SU-DHL-6 (cell line): ENCODE measurements at regions not wholly inside any gene's neighbourhood (a gene's known extent, or its start where the extent isn't known, plus 50 kb on each side); places are given as distances from the start of the nearest gene placed in this dataset.

Experiments
- H2AFZ ChIP-seq: fragments of 200-600 bp; sonication (generic); 2 replicates; pipeline ENCODE4 v1.6.1; 2014; ENCODE audit warnings: low read depth, mild to moderate bottlenecking, moderate library complexity, mixed read lengths, antibody characterized with exemption, low read length; ENCODE audit not compliant: severe bottlenecking
- H3F3A ChIP-seq: fragments of 200-600 bp; shearing (Covaris generic); 2 replicates; pipeline ENCODE4 v1.6.0; 2016; ENCODE audit warnings: antibody characterized with exemption, mild to moderate bottlenecking; ENCODE audit not compliant: insufficient read depth
- H3K27ac ChIP-seq: fragments of 200-600 bp; sonication (generic); 2 replicates; pipeline ENCODE4 v1.5.1; 2016; ENCODE audit warnings: low read depth, mild to moderate bottlenecking, low read length, moderate library complexity, mixed read lengths
- H3K27me3 ChIP-seq: fragments of 200-600 bp; sonication (generic), shearing (Covaris generic); 2 replicates; pipeline ENCODE4 v1.6.0; 2014; ENCODE audit warnings: mild to moderate bottlenecking, low read length
- H3K36me3 ChIP-seq: fragments of 200-600 bp; sonication (generic); 2 replicates; pipeline ENCODE4 v1.6.1; 2014; ENCODE audit warnings: mild to moderate bottlenecking, low read length, mixed read lengths
- H3K4me2 ChIP-seq: fragments of 300-600, 200-600 bp; shearing (Covaris generic), sonication (generic); 2 replicates; pipeline ENCODE4 v1.6.0; 2014; ENCODE audit warnings: low read length, low read depth, mild to moderate bottlenecking; ENCODE audit not compliant: poor library complexity, severe bottlenecking
- H3K4me3 ChIP-seq: fragments of 200-600 bp; sonication (generic); 2 replicates; pipeline ENCODE4 v1.5.1; 2014; ENCODE audit warnings: antibody characterized with exemption, low read length, mild to moderate bottlenecking, mixed read lengths; ENCODE audit not compliant: insufficient read depth, poor library complexity, severe bottlenecking
- H3K79me2 ChIP-seq: fragments of 200-600 bp; sonication (generic); 2 replicates; pipeline ENCODE4 v1.6.1; 2014; ENCODE audit warnings: mild to moderate bottlenecking, low read length, moderate library complexity; ENCODE audit not compliant: insufficient read depth
- H3K9ac ChIP-seq: fragments of 200-600 bp; sonication (generic); 2 replicates; pipeline ENCODE4 v1.7.0; 2014; ENCODE audit warnings: mild to moderate bottlenecking, low read length
- H3K9me2 ChIP-seq: fragments of 200-600 bp; sonication (generic); replicated peaks from 2 replicates; pipeline ENCODE4 v1.6.1; 2014; ENCODE audit warnings: low read length; ENCODE audit not compliant: insufficient read depth
- H3K9me3 ChIP-seq: fragments of 200-600 bp; sonication (generic); 2 replicates; pipeline ENCODE4 v1.6.1; 2014; ENCODE audit warnings: low read length, mixed read lengths; ENCODE audit not compliant: insufficient read depth
- H4K20me1 ChIP-seq: fragments of 200-600 bp; sonication (generic); 2 replicates; pipeline ENCODE4 v1.6.1; 2014; ENCODE audit warnings: low read depth, mild to moderate bottlenecking, antibody characterized with exemption, low read length, moderate library complexity, mixed read lengths
- CTCF ChIP-seq: fragments of 200-600 bp; sonication (generic); IDR thresholded peaks from one replicate; pipeline ENCODE4 v1.5.1; 2017; ENCODE audit warnings: antibody characterized with exemption, mild to moderate bottlenecking, low read length, moderate library complexity; ENCODE audit not compliant: insufficient read depth, poor library complexity, severe bottlenecking
- EZH2phosphoT487 ChIP-seq: fragments of 200-600 bp; sonication (generic), shearing (Covaris generic); conservative IDR thresholded peaks from 2 replicates; pipeline ENCODE4 v1.6.1; 2018; ENCODE audit warnings: mild to moderate bottlenecking, antibody characterized with exemption, low read length, moderate library complexity, mixed read lengths

- Histone ChIP-seq H3K27ac (no peak overlapping the region), H3K4me3 (no peak overlapping the region), H3K36me3 (no peaks in the 10 kb centered on the region), H4K20me1 (no peaks in the 10 kb centered on the region), H3K9me2 (no peaks in the 10 kb centered on the region), H3K4me2 (no peak overlapping the region), H3K9me3 (no peaks in the 10 kb centered on the region), H3F3A (no peaks in the 10 kb centered on the region), H2AFZ (no peak overlapping the region), H3K9ac (no peak overlapping the region), H3K27me3 (no peaks in the 10 kb centered on the region), H3K79me2 (no peaks in the 10 kb centered on the region)
- no peak for TF ChIP-seq CTCF
- no peak for TF ChIP-seq EZH2phosphoT487
Observed at GRCh38 chr7:32219416-32219815, 149.2 kb upstream of the PDE1C start.

GRCh38 chr7:32218741-32219288, 148.6 kb upstream of the PDE1C start:
- H3K36me3 ChIP-seq, result no peaks in the 10 kb centered on the region
- H3K9ac ChIP-seq, result no peak overlapping the region
- no peak overlapping the region for H3K27ac ChIP-seq
- no peak overlapping the region for H2AFZ ChIP-seq
- H3K9me3 ChIP-seq, result no peaks in the 10 kb centered on the region
- TF ChIP-seq CTCF (no peak), EZH2phosphoT487 (no peak)
- no peaks in the 10 kb centered on the region for H3K79me2 ChIP-seq
- no peaks in the 10 kb centered on the region for H3F3A ChIP-seq
- H3K9me2 ChIP-seq, result no peaks in the 10 kb centered on the region
- H3K4me2 ChIP-seq, result no peak overlapping the region
- no peak overlapping the region for H3K4me3 ChIP-seq
- no peaks in the 10 kb centered on the region for H4K20me1 ChIP-seq
- H3K27me3 ChIP-seq, result no peaks in the 10 kb centered on the region

- Histone ChIP-seq H3K36me3 (no peaks in the 10 kb centered on the region), H3K79me2 (no peaks in the 10 kb centered on the region), H3K9ac (no peak overlapping the region), H2AFZ (no peak overlapping the region), H3K4me3 (no peak overlapping the region), H3K9me2 (no peaks in the 10 kb centered on the region), H3K4me2 (no peak overlapping the region), H3F3A (no peaks in the 10 kb centered on the region), H4K20me1 (no peaks in the 10 kb centered on the region), H3K27ac (no peak overlapping the region), H3K9me3 (no peaks in the 10 kb centered on the region), H3K27me3 (no peaks in the 10 kb centered on the region)
- TF ChIP-seq CTCF (no peak), EZH2phosphoT487 (no peak)
Observed at GRCh38 chr7:32218154-32218467, 147.9 kb upstream of the PDE1C start.
